Forelimb muscle (tissue), 1 donor: ENCODE measurements at regions not wholly inside any gene's neighbourhood (a gene's known extent, or its start where the extent isn't known, plus 50 kb on each side); places are given as distances from the start of the nearest gene placed in this dataset.
"Not testable (repeated sequence)": the region's sequence is repeated elsewhere in the genome, so short reads cannot be mapped to it uniquely, and the experiment has no call there.

Source experiments
- DNase-seq: peaks from one replicate; pipeline ENCODE4 v3.0.0-alpha.2; 2013; ENCODE audit warnings: low read depth

GRCh38 chr17:20842012-20842411 lies 200.8 kb downstream of the USP22 start:
- not testable (repeated sequence) for DNase-seq

GRCh38 chr17:20843261-20843660 lies 199.6 kb downstream of the USP22 start:
- not testable (repeated sequence) for DNase-seq

GRCh38 chr17:20843799-20844553 lies 198.8 kb downstream of the USP22 start:
- DNase-seq, result not testable (repeated sequence)

GRCh38 chr17:20848869-20849443 lies 193.9 kb downstream of the USP22 start:
- not testable (repeated sequence) for DNase-seq

- DNase-seq, result not testable (repeated sequence)
Measured at GRCh38 chr17:20851591-20852238, 191.1 kb downstream of the USP22 start.

GRCh38 chr17:20852239-20852989 lies 190.4 kb downstream of the USP22 start:
- no peak for DNase-seq

- DNase-seq, result no peak
Measured at GRCh38 chr17:20852990-20853370, 189.8 kb downstream of the USP22 start.

GRCh38 chr17:20855910-20856470 lies 186.8 kb downstream of the USP22 start:
- DNase-seq, result not testable (repeated sequence)

GRCh38 chr17:20866444-20867209 lies 176.2 kb downstream of the USP22 start:
- DNase-seq, result not testable (repeated sequence)

- not testable (repeated sequence) for DNase-seq
Measured at GRCh38 chr17:20867436-20867937, 175.3 kb downstream of the USP22 start.

- not testable (repeated sequence) for DNase-seq
Measured at GRCh38 chr17:20867938-20868661, 174.7 kb downstream of the USP22 start.

GRCh38 chr17:20868662-20869007 lies 174.2 kb downstream of the USP22 start:
- DNase-seq, result not testable (repeated sequence)

- DNase-seq, result not testable (repeated sequence)
Measured at GRCh38 chr17:20873173-20873572, 169.6 kb downstream of the USP22 start.

- not testable (repeated sequence) for DNase-seq
Measured at GRCh38 chr17:20873688-20874328, 169.0 kb downstream of the USP22 start.

- not testable (repeated sequence) for DNase-seq
Measured at GRCh38 chr17:20877384-20877783, 165.4 kb downstream of the USP22 start.

- DNase-seq, result no peak
Measured at GRCh38 chr17:20890338-20890737, 152.5 kb downstream of the USP22 start.

- not testable (repeated sequence) for DNase-seq
Measured at GRCh38 chr17:20895426-20895825, 147.4 kb downstream of the USP22 start.

GRCh38 chr17:20896153-20896649 lies 146.6 kb downstream of the USP22 start:
- DNase-seq, result no peak

GRCh38 chr17:20898726-20899125 lies 144.1 kb downstream of the USP22 start:
- DNase-seq, result not testable (repeated sequence)
